HL-60 (cell line): ENCODE measurements at regions not wholly inside any gene's neighbourhood (a gene's known extent, or its start where the extent isn't known, plus 50 kb on each side); places are given as distances from the start of the nearest gene placed in this dataset.

Experiments used
- DNase-seq, 2 experiments: peaks; one replicate each; pipeline ENCODE4 v3.0.0-alpha.2; 2010 to 2020; ENCODE audit warnings: low read depth in 1 of 2, low spot score in 1 of 2
- H3K27ac ChIP-seq: fragments of 250-450 bp; sonication (Bioruptor Pico); replicated peaks from 2 replicates; pipeline ENCODE4 v1.5.1; 2020; ENCODE audit warnings: mild to moderate bottlenecking, moderate library complexity
- H3K27me3 ChIP-seq: fragments of 250-450 bp; sonication (Bioruptor Pico); 2 replicates; pipeline ENCODE4 v1.5.1; 2021; ENCODE audit warnings: mild to moderate bottlenecking, moderate library complexity; ENCODE audit not compliant: insufficient read depth, poor library complexity, severe bottlenecking
- H3K4me3 ChIP-seq: replicated peaks from 2 replicates; pipeline ENCODE4 v1.5.1; 2011; ENCODE audit warnings: mild to moderate bottlenecking, control low read depth, low read length; ENCODE audit not compliant: insufficient read depth
- GABPA ChIP-seq: IDR thresholded peaks from 2 replicates; pipeline ENCODE4 v1.6.1; 2012; ENCODE audit warnings: low read depth
- POLR2AphosphoS5 ChIP-seq: IDR thresholded peaks from 2 replicates; pipeline ENCODE4 v1.6.1; 2012; ENCODE audit warnings: low read depth
- SPI1 ChIP-seq: IDR thresholded peaks from 2 replicates; pipeline ENCODE4 v1.6.1; 2012; ENCODE audit warnings: low read depth, mild to moderate bottlenecking, borderline replicate concordance
- TF ChIP-seq, protein P1 (sequence below): IDR thresholded peaks from 2 replicates; pipeline ENCODE4 v1.6.1; 2012; ENCODE audit warnings: low read depth; ENCODE audit not compliant: insufficient replicate concordance
- TF ChIP-seq, protein P2 (sequence below): IDR thresholded peaks from one replicate; pipeline ENCODE4 v1.5.1; 2011; ENCODE audit warnings: low read length, control low read depth, inconsistent platforms; ENCODE audit not compliant: insufficient read depth

DNA sequence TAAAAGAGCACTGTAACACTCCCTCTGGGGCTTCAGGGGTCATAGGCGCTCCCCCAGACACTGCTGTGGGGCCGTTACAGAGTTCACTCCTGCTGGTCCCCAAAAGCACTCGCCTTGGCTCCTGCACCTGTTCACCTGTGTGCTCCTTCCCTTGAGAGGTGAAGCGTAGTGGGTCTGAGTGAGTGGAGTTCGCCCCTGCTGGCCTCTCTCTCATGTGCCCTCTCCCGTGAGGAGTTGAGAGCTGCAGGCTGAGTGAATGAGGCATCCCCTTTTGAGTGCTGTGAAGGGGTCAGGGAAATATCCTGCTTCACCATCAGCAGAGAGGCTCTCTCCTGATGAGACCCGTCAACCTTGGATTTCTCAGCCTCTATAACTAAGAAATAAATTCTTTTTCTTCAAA lies 134.6 kb upstream of the TUT7 start:
- H3K27ac ChIP-seq = no peak overlapping the region
- no peak for DNase-seq
- TF ChIP-seq SPI1 (no peak), GABPA (no peak), POLR2AphosphoS5 (no peak)
- TF ChIP-seq, protein P1, sequence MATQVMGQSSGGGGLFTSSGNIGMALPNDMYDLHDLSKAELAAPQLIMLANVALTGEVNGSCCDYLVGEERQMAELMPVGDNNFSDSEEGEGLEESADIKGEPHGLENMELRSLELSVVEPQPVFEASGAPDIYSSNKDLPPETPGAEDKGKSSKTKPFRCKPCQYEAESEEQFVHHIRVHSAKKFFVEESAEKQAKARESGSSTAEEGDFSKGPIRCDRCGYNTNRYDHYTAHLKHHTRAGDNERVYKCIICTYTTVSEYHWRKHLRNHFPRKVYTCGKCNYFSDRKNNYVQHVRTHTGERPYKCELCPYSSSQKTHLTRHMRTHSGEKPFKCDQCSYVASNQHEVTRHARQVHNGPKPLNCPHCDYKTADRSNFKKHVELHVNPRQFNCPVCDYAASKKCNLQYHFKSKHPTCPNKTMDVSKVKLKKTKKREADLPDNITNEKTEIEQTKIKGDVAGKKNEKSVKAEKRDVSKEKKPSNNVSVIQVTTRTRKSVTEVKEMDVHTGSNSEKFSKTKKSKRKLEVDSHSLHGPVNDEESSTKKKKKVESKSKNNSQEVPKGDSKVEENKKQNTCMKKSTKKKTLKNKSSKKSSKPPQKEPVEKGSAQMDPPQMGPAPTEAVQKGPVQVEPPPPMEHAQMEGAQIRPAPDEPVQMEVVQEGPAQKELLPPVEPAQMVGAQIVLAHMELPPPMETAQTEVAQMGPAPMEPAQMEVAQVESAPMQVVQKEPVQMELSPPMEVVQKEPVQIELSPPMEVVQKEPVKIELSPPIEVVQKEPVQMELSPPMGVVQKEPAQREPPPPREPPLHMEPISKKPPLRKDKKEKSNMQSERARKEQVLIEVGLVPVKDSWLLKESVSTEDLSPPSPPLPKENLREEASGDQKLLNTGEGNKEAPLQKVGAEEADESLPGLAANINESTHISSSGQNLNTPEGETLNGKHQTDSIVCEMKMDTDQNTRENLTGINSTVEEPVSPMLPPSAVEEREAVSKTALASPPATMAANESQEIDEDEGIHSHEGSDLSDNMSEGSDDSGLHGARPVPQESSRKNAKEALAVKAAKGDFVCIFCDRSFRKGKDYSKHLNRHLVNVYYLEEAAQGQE = no peak
- TF ChIP-seq, protein P2, sequence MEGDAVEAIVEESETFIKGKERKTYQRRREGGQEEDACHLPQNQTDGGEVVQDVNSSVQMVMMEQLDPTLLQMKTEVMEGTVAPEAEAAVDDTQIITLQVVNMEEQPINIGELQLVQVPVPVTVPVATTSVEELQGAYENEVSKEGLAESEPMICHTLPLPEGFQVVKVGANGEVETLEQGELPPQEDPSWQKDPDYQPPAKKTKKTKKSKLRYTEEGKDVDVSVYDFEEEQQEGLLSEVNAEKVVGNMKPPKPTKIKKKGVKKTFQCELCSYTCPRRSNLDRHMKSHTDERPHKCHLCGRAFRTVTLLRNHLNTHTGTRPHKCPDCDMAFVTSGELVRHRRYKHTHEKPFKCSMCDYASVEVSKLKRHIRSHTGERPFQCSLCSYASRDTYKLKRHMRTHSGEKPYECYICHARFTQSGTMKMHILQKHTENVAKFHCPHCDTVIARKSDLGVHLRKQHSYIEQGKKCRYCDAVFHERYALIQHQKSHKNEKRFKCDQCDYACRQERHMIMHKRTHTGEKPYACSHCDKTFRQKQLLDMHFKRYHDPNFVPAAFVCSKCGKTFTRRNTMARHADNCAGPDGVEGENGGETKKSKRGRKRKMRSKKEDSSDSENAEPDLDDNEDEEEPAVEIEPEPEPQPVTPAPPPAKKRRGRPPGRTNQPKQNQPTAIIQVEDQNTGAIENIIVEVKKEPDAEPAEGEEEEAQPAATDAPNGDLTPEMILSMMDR = no peak
- H3K27me3 ChIP-seq = no peaks in the 10 kb centered on the region
- no peak overlapping the region for H3K4me3 ChIP-seq

DNA sequence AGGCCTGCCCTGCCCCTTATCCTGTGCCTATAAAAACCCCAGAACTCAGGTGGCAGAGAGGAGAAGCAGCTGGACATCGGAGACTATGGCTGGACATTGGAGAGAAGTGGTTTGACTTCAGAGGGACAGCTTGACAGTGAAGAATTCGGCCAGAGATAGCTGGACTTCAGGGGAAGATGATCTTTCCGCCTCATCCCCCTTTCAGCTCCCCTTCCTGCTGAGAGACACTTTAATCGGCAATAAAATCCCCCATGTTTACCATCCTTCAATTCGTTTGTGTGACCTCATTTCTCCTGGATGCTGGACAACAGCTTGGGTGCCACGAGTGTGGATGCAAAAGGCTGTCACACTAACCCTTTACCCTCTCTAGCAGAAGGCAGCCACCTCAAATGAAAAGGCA lies 134.1 kb upstream of the TUT7 start:
- Histone ChIP-seq H3K27me3 (no peaks in the 10 kb centered on the region), H3K27ac (no peak overlapping the region), H3K4me3 (no peak overlapping the region)
- DNase-seq = no peak
- TF ChIP-seq GABPA (no peak), SPI1 (no peak), POLR2AphosphoS5 (no peak)
- TF ChIP-seq, protein P2 = no peak
- TF ChIP-seq, protein P1 = no peak

DNA sequence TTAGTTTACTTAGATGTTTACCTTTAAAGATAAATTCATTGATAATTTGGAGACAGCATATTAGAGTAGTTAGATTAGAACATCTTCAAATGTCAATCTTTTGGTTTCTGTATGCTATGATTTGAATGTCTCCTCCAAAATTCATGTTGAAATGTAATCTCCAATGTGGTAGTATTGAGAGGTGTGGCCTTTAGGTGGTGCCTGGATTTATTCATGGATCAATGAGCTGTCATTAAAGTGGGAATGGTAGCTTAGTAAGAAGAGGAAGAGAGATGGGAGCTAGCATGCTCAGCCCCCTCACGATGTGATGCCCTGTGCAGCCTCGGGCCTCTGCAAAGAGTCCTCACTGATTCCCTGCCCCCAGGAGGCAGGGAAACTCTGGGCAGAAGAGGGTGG lies 133.6 kb upstream of the TUT7 start:
- H3K4me3 ChIP-seq = no peak overlapping the region
- no peak for DNase-seq
- no peaks in the 10 kb centered on the region for H3K27me3 ChIP-seq
- H3K27ac ChIP-seq = no peak overlapping the region
- no peak for TF ChIP-seq POLR2AphosphoS5
- TF ChIP-seq, protein P2 = no peak
- TF ChIP-seq SPI1 = no peak
- no peak for TF ChIP-seq GABPA
